Osteoblast (primary cell): ENCODE measurements at regions not wholly inside any gene's neighbourhood (a gene's known extent, or its start where the extent isn't known, plus 50 kb on each side); places are given as distances from the start of the nearest gene placed in this dataset.

Source experiments
- DNase-seq: peaks from one replicate; pipeline ENCODE4 v3.0.0; 2011; ENCODE audit warnings: low spot score, mixed read lengths; ENCODE audit not compliant: insufficient read length; ENCODE audit errors: missing footprints
- H2AFZ ChIP-seq: 2 replicates; pipeline ENCODE4 v1.6.0; 2011; ENCODE audit warnings: mild to moderate bottlenecking, low read length
- H3K27ac ChIP-seq: 2 replicates; pipeline ENCODE4 v1.5.1; 2011; ENCODE audit warnings: mild to moderate bottlenecking, low read depth, low read length, moderate library complexity
- H3K27me3 ChIP-seq: 2 replicates; pipeline ENCODE4 v1.6.0; 2012; ENCODE audit warnings: mild to moderate bottlenecking, control low read depth, inconsistent platforms, low read length, moderate library complexity; ENCODE audit not compliant: insufficient read depth
- H3K36me3 ChIP-seq: 2 replicates; pipeline ENCODE4 v1.5.1; 2011; ENCODE audit warnings: mild to moderate bottlenecking, low read length, control low read depth, moderate library complexity; ENCODE audit not compliant: insufficient read depth
- H3K4me1 ChIP-seq: 2 replicates; pipeline ENCODE4 v1.5.1; 2011; ENCODE audit warnings: mild to moderate bottlenecking, low read length, control low read depth, moderate library complexity; ENCODE audit not compliant: insufficient read depth
- H3K4me2 ChIP-seq: 2 replicates; pipeline ENCODE4 v1.6.0; 2011; ENCODE audit warnings: mild to moderate bottlenecking, low read length; ENCODE audit not compliant: insufficient read depth
- H3K4me3 ChIP-seq: fragments of 200-600 bp; sonication (generic); 3 replicates; pipeline ENCODE4 v1.5.1; 2012; ENCODE audit warnings: mild to moderate bottlenecking, low read length, inconsistent platforms; ENCODE audit not compliant: insufficient read depth
- H3K79me2 ChIP-seq: 2 replicates; pipeline ENCODE4 v1.6.0; 2012; ENCODE audit warnings: mild to moderate bottlenecking, low read length, control low read depth, inconsistent platforms; ENCODE audit not compliant: insufficient read depth
- H3K9me3 ChIP-seq: 2 replicates; pipeline ENCODE4 v1.5.1; 2011; ENCODE audit warnings: low read depth, low read length, control low read depth
- H4K20me1 ChIP-seq: 2 replicates; pipeline ENCODE4 v1.6.0; 2012; ENCODE audit warnings: mild to moderate bottlenecking, low read length, control low read depth; ENCODE audit not compliant: insufficient read depth
- CTCF ChIP-seq: IDR thresholded peaks from 2 replicates; pipeline ENCODE4 v1.5.1; 2011; ENCODE audit warnings: mild to moderate bottlenecking, low read depth, low read length, moderate library complexity; ENCODE audit errors: extremely low read depth

DNA sequence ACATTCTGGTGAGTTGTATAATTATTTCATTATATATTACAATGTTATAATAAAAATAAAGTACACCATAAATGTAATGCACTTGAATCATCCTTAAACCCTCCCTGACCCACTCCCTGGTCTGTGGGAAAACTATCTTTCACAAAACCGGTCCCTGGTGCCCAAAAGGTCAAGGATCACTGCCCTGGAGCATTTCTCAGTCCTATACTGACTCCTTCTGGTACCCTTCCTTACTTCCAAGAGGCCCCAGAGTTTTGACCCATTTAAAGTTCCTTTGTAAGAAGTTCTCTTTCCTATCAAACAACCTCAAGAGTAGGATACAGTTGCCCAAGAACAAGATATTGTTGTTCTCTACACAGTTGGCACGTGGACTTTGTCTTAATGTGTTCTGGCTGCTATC lies 88.9 kb upstream of the TRPM3 start:
- TF ChIP-seq CTCF, result no peak
- no peaks in the 10 kb centered on the region for H3K9me3 ChIP-seq
- H2AFZ ChIP-seq, result no peak overlapping the region
- H3K4me3 ChIP-seq, result no peak overlapping the region
- H3K4me1 ChIP-seq, result no peaks in the 10 kb centered on the region
- H3K27ac ChIP-seq, result no peak overlapping the region
- no peak overlapping the region for H3K4me2 ChIP-seq
- no peaks in the 10 kb centered on the region for H3K27me3 ChIP-seq
- no peaks in the 10 kb centered on the region for H4K20me1 ChIP-seq
- DNase-seq, result no peak
- H3K79me2 ChIP-seq, result no peaks in the 10 kb centered on the region
- no peaks in the 10 kb centered on the region for H3K36me3 ChIP-seq

GRCh38 chr9:71209890-71210289 lies 88.5 kb upstream of the TRPM3 start:
- Histone ChIP-seq H4K20me1 (no peaks in the 10 kb centered on the region), H3K9me3 (no peaks in the 10 kb centered on the region), H3K27ac (no peak overlapping the region), H3K4me1 (no peaks in the 10 kb centered on the region), H3K4me2 (no peak overlapping the region), H3K27me3 (no peaks in the 10 kb centered on the region), H2AFZ (no peak overlapping the region), H3K79me2 (no peaks in the 10 kb centered on the region), H3K4me3 (no peak overlapping the region), H3K36me3 (no peaks in the 10 kb centered on the region)
- DNase-seq, result no peak
- TF ChIP-seq CTCF, result no peak

DNA sequence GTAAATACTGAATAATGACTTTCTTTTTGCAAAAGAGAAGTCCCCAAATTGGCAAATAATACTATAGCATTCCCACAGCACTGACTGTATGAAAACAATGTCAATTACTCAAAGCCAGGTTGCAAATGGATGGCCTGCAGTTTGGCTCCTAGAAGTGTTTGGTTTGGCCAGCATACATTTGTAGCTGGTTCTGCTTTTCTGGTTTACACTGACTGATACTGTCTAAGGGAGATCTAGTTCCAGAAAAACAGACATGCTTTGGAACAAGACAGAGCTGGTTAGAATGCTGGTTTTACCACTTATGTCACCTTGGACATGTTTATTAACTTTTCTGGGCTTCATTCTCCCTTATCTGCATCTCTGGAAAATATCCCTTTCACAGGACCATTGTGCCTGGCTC lies 81.5 kb upstream of the TRPM3 start:
- H3K27me3 ChIP-seq, result no peaks in the 10 kb centered on the region
- H3K9me3 ChIP-seq, result no peaks in the 10 kb centered on the region
- no peaks in the 10 kb centered on the region for H4K20me1 ChIP-seq
- H3K4me2 ChIP-seq, result no peak overlapping the region
- no peaks in the 10 kb centered on the region for H3K36me3 ChIP-seq
- no peak overlapping the region for H2AFZ ChIP-seq
- no peak for DNase-seq
- H3K79me2 ChIP-seq, result no peaks in the 10 kb centered on the region
- H3K4me1 ChIP-seq, result no peaks in the 10 kb centered on the region
- no peak for TF ChIP-seq CTCF
- H3K27ac ChIP-seq, result no peak overlapping the region
- H3K4me3 ChIP-seq, result no peak overlapping the region

DNA sequence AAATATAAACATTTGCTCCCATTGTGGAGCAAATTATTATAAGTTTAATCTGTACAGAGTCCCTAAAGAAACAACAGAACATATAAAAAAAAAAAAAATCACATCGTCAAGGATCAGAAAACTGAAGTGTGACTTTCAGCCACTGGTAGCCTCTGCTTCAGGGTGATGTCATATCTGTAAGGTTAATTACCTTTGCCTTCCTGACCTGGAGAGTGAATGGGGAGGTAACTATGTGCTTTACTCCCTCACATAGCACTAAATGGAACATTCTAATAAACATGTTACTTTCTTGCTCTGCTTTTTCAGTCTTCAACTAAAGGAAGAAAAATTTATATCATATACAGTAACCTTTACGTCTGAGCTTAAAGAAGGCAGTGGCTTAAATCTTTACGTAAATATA lies 70.3 kb upstream of the TRPM3 start:
- no peak for DNase-seq
- H3K4me1 ChIP-seq, result no peaks in the 10 kb centered on the region
- H4K20me1 ChIP-seq, result no peaks in the 10 kb centered on the region
- no peak overlapping the region for H3K4me3 ChIP-seq
- no peaks in the 10 kb centered on the region for H3K9me3 ChIP-seq
- no peaks in the 10 kb centered on the region for H3K27me3 ChIP-seq
- H3K27ac ChIP-seq, result no peak overlapping the region
- H3K36me3 ChIP-seq, result no peaks in the 10 kb centered on the region
- no peaks in the 10 kb centered on the region for H3K79me2 ChIP-seq
- H2AFZ ChIP-seq, result no peak overlapping the region
- H3K4me2 ChIP-seq, result no peak overlapping the region
- TF ChIP-seq CTCF, result no peak
